ENCODE measurements at regions not wholly inside any gene's neighbourhood (a gene's known extent, or its start where the extent isn't known, plus 50 kb on each side); places are given as distances from the start of the nearest gene placed in this dataset.

DNA sequence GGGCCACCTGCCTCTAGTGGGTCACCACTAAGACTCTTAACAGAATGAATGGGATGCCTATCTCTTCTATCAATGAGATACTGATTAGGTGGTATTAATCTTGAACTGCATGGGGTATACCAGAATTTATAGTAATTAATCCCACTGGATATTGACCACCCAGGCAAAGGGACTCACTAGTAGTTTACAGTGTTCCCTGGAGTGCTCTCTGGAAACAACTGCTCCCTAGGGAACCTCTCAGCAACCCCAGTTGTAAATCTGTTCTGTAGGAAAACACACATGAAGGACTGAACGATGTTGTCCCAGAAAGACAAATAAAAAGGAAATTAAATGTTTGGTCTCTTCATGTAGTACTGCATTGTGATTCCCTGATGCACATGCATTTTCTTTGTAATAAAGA, 430.5 kb downstream of the HLX start:
- no peak for DNase-seq

DNA sequence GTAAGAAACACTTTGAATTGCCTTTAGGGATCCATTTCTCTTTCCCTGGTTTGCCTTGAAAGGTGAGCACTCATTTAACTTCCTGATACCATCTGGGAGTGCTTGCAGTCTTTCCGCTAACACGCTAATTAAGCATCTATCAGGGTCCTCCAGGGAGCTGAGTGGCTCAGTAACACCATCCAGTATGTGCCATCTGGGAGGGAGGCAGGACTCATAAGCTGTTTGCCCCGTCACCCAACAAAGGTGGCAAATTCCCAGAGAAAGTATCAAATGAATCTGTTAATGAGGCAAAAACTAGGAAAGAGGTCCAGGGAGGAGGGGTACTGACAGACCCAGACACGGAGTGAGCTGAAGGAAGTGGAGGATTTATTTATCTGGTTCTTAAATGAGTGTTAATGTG, 430.9 kb downstream of the HLX start:
- DNase-seq: no peak

DNA sequence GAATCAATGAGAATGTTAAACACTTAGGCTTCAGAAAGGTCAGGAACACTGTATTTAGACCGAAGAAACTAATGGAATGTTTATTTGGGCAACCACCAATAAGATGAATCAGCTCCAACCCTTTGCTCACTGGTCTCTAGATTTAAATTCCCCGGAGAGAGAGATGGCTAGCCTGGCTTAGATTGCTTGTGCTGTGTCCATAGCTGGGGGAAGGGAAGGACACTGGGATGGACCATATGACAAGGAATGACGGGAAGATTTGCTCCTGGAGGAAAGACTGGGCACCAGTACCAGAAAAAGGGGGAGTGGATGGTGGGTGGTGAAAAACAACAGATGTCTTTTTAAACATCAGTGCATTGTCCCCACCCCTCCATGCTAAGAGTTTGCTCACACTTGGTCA, 426.6 kb downstream of the DUSP10 start:
- no peak for DNase-seq

GRCh38 chr1:221316491-221317056, 425.3 kb downstream of the DUSP10 start:
- no peak for DNase-seq

- DNase-seq: no peak
These were observed 424.4 kb downstream of the DUSP10 start for GRCh38 chr1:221317537-221317936.

DNA sequence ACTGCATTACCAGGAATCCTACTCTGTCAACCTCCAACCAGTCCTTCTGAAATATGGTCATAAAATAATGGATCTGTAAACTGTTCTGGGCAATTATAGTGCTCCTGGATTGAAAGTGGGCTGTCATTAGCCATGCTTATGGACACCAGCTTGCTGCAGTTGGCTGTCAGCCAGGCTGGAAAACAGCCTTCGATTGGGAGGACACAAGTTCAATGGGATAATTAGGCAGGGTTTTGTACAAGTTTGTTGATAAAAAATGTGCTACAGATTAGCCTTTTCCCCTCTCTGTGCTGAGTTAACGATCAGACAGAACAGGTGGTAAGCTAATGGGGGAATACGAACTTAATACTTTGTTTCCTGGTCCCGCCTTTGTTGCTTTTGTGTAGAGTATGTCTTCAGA, 413.9 kb downstream of the DUSP10 start:
- no peak for DNase-seq

- DNase-seq: no peak
These were observed 413.5 kb downstream of the DUSP10 start for GRCh38 chr1:221328371-221328770.

DNA sequence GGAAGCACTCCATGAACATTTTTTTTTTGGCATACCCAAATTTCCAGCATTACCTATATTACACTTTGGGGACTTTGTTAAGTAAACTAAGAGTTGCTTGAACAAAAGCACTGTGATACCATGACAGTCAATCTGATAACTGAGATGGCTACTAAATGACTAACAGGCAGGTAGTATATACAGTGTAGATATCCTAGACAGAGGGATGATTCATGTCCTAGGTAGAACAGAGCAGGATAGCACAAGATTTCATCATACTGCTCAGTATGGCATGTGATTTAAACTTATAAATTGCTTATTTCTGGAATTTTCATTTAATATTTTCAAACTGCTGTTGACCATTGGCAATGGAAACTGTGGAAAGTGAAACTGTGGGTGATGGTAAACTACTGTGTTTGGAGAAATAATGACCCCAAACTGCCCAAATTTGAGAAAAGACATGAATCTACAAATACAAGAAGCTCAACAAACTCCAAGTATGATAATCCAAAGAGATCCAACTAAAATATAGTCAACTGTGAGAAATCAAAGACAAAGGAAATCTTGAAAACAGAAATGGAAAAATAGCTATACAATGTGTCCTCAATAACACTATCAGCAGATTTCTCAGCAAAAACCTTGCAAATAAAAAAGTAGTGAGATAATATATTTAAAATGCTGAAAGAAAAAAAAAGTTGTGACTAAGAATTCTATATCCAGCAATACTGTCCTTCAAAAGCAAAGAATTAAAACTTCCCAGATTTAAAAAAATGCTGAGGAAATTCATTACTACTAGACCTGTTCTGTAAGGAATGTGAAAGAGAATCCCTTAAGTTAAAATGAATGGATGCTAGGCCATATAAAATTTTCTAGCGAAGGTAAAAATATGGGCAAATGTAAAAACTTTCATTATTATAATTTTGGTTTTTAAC, 410.4 kb downstream of the DUSP10 start:
- DNase-seq: no peak

- DNase-seq: no peak
These were observed 407.8 kb downstream of the DUSP10 start for GRCh38 chr1:221334062-221334461.

DNA sequence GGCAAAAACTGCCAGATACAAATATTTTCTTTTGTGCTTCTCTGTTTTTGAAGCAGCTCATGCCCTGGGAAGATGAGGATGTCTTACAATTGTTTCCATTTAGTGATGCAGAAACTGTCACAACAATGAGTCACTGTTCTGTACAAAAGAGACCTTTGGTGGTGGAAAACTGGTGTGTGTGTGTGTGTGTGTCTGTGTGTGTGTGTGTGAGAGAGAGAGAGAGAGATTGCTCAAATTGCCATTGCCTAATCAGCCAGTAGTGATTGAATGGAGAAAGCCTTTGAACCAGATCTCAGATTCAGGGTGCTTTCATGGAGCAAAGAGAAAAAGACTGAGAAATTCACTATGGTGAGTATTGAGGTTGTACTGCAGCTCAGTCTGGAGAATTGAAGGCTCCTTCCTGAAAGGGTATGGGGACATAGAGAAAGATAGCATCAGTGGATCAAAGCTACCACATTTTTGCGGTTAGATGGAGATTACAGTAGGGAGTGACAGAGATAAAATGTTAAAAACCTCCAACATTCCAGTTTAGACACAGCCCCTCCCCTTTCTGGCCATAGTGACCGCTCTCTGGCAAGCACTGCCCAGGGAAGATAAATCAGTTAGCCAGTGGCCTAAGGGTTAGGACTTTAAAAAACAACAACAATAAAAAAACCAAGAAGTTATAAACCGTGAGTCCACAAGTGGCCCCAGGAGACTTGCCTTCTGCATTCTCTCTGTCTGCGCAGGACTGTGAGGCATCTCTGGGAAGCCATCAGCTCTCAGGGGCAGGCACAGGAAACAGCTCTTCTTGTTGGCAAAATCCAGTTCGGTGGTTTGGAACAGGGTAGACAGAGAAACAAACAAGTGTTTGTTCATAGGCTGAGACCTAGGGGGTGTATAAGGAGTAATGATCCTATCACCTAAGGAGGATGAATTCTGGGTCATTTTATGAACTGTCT, 406.5 kb downstream of the DUSP10 start:
- DNase-seq: no peak

GRCh38 chr1:221336126-221336525, 405.8 kb downstream of the DUSP10 start:
- no peak for DNase-seq

DNA sequence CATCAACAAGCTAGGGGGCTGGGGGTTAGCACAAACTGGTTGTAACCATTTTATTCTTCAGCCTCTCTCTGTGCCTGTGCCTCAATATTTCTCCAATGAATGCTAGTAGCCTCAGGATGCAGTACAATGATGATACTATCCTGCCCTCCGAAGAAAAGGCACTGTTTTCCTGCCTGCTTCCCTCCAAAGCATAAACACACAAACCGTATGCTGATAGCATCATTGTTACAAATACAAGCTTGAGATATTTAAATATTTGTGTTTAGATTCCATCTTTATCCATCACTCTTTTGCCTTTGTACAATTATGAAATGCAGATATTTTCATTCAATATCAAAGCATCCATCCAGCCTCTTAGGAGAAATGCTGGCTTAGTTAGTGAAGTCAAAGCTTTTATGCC, 404.8 kb downstream of the DUSP10 start:
- no peak for DNase-seq

GRCh38 chr1:221343136-221343535, 398.8 kb downstream of the DUSP10 start:
- DNase-seq: no peak

DNA sequence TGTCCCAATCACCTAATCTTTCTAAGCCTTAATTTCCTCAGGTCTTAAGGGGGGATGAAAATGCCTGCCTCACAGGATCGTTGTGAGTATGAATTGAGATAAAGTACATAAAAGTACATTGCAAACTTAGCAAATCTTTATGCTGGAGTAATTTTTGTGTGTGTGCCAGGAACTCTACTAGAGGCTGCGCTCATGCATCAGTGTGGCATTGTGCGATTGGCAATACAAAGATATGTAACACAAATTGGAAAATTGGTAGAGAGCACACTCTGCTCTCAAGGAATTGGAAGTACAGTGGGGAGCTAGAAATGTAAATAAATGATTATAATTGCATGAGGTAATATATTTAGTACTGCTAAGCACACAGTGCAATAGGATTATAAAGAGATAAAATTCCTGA, 398.3 kb downstream of the DUSP10 start:
- no peak for DNase-seq

DNA sequence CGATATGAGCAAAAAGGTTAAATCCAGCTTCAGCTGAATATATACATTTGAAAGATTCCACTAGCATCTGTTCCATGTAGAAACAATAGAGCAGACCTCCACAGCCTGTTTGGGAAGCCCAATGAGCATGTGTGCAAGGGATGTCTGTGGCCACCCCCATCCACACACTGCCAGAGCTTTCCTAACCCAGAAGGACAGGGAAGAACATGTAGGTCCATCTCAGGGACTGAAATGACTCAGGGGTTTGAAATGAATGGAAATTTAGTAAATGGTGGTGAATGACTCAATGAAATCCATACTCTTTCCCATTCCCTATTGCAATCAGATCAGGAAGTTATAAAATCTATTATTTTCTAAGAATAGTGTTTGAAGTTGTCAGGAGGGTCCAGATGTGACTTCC, 397.2 kb downstream of the DUSP10 start:
- DNase-seq: no peak

GRCh38 chr1:221347706-221348105, 394.2 kb downstream of the DUSP10 start:
- no peak for DNase-seq

GRCh38 chr1:221350091-221350490, 391.8 kb downstream of the DUSP10 start:
- no peak for DNase-seq

GRCh38 chr1:221356693-221357092, 385.2 kb downstream of the DUSP10 start:
- no peak for DNase-seq

GRCh38 chr1:221363039-221363438, 378.9 kb downstream of the DUSP10 start:
- no peak for DNase-seq

DNA sequence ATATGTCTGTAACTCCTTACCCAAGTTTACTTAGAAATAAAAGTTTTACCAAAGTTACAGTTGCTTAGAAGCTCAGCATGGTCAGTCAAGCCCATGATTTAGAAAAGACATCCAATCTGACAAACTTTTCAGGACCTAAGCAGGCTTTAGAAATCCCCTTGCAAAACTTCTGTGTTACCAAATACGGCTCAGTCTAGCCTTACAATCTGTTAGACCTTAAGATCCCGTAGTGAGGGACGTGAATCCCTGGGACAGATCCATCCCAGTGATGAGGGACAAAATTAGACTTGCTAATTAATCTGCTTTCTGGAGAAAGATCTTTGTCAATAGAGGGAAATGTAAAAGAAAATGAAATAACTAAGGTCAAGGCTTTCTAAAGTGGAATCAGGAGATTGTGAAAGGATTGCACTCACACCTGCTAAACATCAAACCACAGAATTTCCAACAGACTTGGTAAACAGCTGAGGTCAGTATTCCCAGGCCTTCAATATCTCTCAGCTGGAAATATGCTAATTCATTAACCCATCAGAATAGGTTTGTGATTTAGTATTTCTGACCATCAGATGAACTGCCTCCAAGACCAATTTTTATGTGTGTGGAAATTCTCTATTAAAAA, 375.3 kb downstream of the DUSP10 start:
- DNase-seq: no peak

DNA sequence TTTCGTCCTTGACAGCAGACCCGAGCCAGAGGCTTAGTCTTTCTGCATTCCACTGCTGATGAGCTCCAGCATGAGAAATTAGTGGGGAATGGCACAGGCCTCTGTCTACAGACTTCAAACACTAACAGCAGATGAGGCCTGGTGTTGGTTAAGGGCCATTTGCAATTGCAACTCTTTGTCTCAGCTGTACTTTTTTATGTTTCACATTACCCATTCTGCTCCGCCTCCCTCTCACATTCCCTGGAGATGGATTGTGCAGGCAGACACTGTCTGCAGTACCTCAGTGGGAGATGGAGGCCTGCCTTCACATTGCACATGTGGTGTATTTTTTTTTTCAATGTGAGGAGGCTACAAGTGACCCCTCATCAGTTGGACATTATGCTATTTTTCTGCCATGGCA, 370.2 kb downstream of the DUSP10 start:
- DNase-seq: no peak

GRCh38 chr1:221373795-221374194, 368.1 kb downstream of the DUSP10 start:
- DNase-seq: no peak

GRCh38 chr1:221376286-221376685, 365.6 kb downstream of the DUSP10 start:
- DNase-seq: no peak
